ENCODE measurements at regions not wholly inside any gene's neighbourhood (a gene's known extent, or its start where the extent isn't known, plus 50 kb on each side); places are given as distances from the start of the nearest gene placed in this dataset.

- no peak overlapping the region for H3K27ac ChIP-seq (ENCODE audit: low read depth, low read length)
- no peak overlapping the region for H2AFZ ChIP-seq (ENCODE audit: low read length, unreplicated experiment)
- no peak overlapping the region for H3K4me3 ChIP-seq (ENCODE audit: low read depth, low read length)
- no peaks in the 10 kb centered on the region for H3K27me3 ChIP-seq (ENCODE audit: insufficient read depth, low read length)
- H3K4me1 ChIP-seq (ENCODE audit: control insufficient read depth, insufficient read depth, low read length, unreplicated experiment): no peaks in the 10 kb centered on the region
- H3K36me3 ChIP-seq (ENCODE audit: insufficient read depth, low read length): no peaks in the 10 kb centered on the region
- no peaks in the 10 kb centered on the region for H3K79me2 ChIP-seq (ENCODE audit: control insufficient read depth, insufficient read depth, low read length, unreplicated experiment)
Observed at GRCh38 chr4:178823673-178824295, 1381.5 kb upstream of the AGA start.

DNA sequence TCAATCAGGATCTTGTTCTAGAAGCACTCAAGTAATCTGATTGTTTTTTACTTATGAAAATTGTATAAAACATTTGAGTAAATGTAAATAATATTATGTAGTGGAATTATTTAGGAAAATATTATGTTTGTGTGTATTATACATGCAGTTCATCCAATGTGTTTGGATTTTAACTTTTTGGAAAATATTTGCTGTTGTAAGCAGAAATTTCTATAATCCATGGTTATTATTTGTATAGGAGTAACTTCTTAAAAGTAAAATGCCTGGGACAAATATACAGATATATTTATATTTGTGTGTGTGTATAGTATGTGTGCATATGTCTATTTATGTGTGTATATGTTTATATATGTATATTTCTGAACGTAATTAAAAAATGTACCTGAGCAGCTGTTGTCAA, 1394.6 kb upstream of the AGA start:
- no peaks in the 10 kb centered on the region for H3K4me1 ChIP-seq (ENCODE audit: control insufficient read depth, insufficient read depth, low read length, unreplicated experiment)
- H3K27ac ChIP-seq (ENCODE audit: low read depth, low read length): no peak overlapping the region
- no peaks in the 10 kb centered on the region for H3K27me3 ChIP-seq (ENCODE audit: insufficient read depth, low read length)
- no peak overlapping the region for H3K4me3 ChIP-seq (ENCODE audit: low read depth, low read length)
- no peak overlapping the region for H2AFZ ChIP-seq (ENCODE audit: low read length, unreplicated experiment)
- H3K36me3 ChIP-seq (ENCODE audit: insufficient read depth, low read length): no peaks in the 10 kb centered on the region
- H3K79me2 ChIP-seq (ENCODE audit: control insufficient read depth, insufficient read depth, low read length, unreplicated experiment): no peaks in the 10 kb centered on the region

- Histone ChIP-seq H3K79me2 (ENCODE audit: control insufficient read depth, insufficient read depth, low read length, unreplicated experiment) (no peaks in the 10 kb centered on the region), H3K27me3 (ENCODE audit: insufficient read depth, low read length) (no peaks in the 10 kb centered on the region), H3K4me3 (ENCODE audit: low read depth, low read length) (no peak overlapping the region), H3K4me1 (ENCODE audit: control insufficient read depth, insufficient read depth, low read length, unreplicated experiment) (no peaks in the 10 kb centered on the region), H2AFZ (ENCODE audit: low read length, unreplicated experiment) (no peak overlapping the region), H3K27ac (ENCODE audit: low read depth, low read length) (no peak overlapping the region), H3K36me3 (ENCODE audit: insufficient read depth, low read length) (no peaks in the 10 kb centered on the region)
Observed at GRCh38 chr4:178838776-178839175, 1396.5 kb upstream of the AGA start.

- H2AFZ ChIP-seq (ENCODE audit: low read length, unreplicated experiment): no peak overlapping the region
- no peak overlapping the region for H3K4me3 ChIP-seq (ENCODE audit: low read depth, low read length)
- no peaks in the 10 kb centered on the region for H3K27me3 ChIP-seq (ENCODE audit: insufficient read depth, low read length)
- no peaks in the 10 kb centered on the region for H3K4me1 ChIP-seq (ENCODE audit: control insufficient read depth, insufficient read depth, low read length, unreplicated experiment)
- no peaks in the 10 kb centered on the region for H3K79me2 ChIP-seq (ENCODE audit: control insufficient read depth, insufficient read depth, low read length, unreplicated experiment)
- no peak overlapping the region for H3K27ac ChIP-seq (ENCODE audit: low read depth, low read length)
- H3K36me3 ChIP-seq (ENCODE audit: insufficient read depth, low read length): no peaks in the 10 kb centered on the region
Observed at GRCh38 chr4:178856139-178856800, 1414.0 kb upstream of the AGA start.

DNA sequence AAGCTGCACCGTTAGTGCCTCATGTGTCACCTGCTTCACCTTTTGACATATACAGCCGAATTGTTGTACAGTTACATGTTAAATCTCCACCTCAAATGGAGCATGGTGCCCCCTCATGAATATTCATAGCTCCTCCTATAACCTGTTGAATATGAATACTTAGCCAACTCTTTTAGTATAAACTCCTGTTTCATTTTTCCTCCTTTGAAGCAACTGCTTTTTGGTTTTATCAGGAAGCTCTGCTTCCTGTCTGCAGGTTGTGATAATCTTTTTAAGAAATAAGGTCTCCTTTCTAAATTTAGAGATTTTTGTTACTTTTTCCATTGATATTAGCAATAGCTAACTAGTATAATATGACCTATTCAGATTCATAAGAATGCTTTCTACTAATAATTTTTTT, 1429.2 kb upstream of the AGA start:
- H3K27ac ChIP-seq (ENCODE audit: low read depth, low read length): no peak overlapping the region
- no peak overlapping the region for H3K4me3 ChIP-seq (ENCODE audit: low read depth, low read length)
- no peaks in the 10 kb centered on the region for H3K36me3 ChIP-seq (ENCODE audit: insufficient read depth, low read length)
- H2AFZ ChIP-seq (ENCODE audit: low read length, unreplicated experiment): no peak overlapping the region
- H3K27me3 ChIP-seq (ENCODE audit: insufficient read depth, low read length): no peaks in the 10 kb centered on the region
- H3K4me1 ChIP-seq (ENCODE audit: control insufficient read depth, insufficient read depth, low read length, unreplicated experiment): no peaks in the 10 kb centered on the region
- H3K79me2 ChIP-seq (ENCODE audit: control insufficient read depth, insufficient read depth, low read length, unreplicated experiment): no peaks in the 10 kb centered on the region

DNA sequence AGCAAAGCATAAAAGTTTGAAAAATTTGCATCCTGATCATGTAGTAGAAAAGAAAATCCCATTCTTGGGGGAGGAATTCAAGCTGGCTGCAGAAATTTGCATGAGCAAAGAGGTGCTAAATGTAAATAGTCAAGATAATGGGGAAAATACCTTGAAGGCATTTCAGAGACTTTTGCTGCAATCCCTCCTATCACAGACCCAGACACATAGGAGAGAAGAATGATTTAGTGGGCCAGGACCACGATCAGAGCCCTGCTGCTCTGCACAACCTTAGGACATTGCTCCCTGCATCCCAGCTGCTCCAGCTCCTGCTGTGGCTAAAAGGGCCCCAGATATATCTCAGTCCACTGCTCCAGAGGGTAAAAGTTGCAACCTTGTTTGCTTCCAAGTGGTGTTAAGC, 1439.7 kb upstream of the AGA start:
- Histone ChIP-seq H3K79me2 (ENCODE audit: control insufficient read depth, insufficient read depth, low read length, unreplicated experiment) (no peaks in the 10 kb centered on the region), H3K36me3 (ENCODE audit: insufficient read depth, low read length) (no peaks in the 10 kb centered on the region), H3K27me3 (ENCODE audit: insufficient read depth, low read length) (no peaks in the 10 kb centered on the region), H3K4me3 (ENCODE audit: low read depth, low read length) (no peak overlapping the region), H3K27ac (ENCODE audit: low read depth, low read length) (no peak overlapping the region), H2AFZ (ENCODE audit: low read length, unreplicated experiment) (no peak overlapping the region), H3K4me1 (ENCODE audit: control insufficient read depth, insufficient read depth, low read length, unreplicated experiment) (no peaks in the 10 kb centered on the region)

GRCh38 chr4:178894126-178894525, 1451.9 kb upstream of the AGA start:
- Histone ChIP-seq H3K27ac (ENCODE audit: low read depth, low read length) (no peak overlapping the region), H3K36me3 (ENCODE audit: insufficient read depth, low read length) (no peaks in the 10 kb centered on the region), H2AFZ (ENCODE audit: low read length, unreplicated experiment) (no peak overlapping the region), H3K4me1 (ENCODE audit: control insufficient read depth, insufficient read depth, low read length, unreplicated experiment) (no peaks in the 10 kb centered on the region), H3K27me3 (ENCODE audit: insufficient read depth, low read length) (no peaks in the 10 kb centered on the region), H3K79me2 (ENCODE audit: control insufficient read depth, insufficient read depth, low read length, unreplicated experiment) (no peaks in the 10 kb centered on the region), H3K4me3 (ENCODE audit: low read depth, low read length) (no peak overlapping the region)

DNA sequence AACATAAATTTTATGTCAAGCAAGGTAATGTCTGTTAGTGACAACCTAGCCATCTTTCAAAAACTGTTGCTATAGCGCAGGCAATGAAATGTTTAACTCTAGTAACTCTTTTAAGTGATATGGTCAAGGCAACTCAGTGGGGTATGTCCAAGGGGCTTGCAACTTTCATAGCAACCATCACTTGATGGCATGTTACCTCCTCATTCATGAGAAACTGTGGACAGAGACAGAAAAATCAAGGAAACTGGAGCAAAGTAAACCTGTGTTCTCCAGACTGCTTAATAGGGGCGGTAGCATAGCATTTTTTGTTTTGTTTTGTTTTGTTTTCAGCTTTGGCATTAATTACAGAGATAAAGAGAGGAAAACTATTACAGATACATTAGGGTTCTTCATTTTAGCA, 1456.8 kb upstream of the AGA start:
- Histone ChIP-seq H3K27me3 (ENCODE audit: insufficient read depth, low read length) (no peaks in the 10 kb centered on the region), H3K27ac (ENCODE audit: low read depth, low read length) (no peak overlapping the region), H3K4me1 (ENCODE audit: control insufficient read depth, insufficient read depth, low read length, unreplicated experiment) (no peaks in the 10 kb centered on the region), H2AFZ (ENCODE audit: low read length, unreplicated experiment) (no peak overlapping the region), H3K4me3 (ENCODE audit: low read depth, low read length) (no peak overlapping the region), H3K79me2 (ENCODE audit: control insufficient read depth, insufficient read depth, low read length, unreplicated experiment) (no peaks in the 10 kb centered on the region), H3K36me3 (ENCODE audit: insufficient read depth, low read length) (no peaks in the 10 kb centered on the region)

DNA sequence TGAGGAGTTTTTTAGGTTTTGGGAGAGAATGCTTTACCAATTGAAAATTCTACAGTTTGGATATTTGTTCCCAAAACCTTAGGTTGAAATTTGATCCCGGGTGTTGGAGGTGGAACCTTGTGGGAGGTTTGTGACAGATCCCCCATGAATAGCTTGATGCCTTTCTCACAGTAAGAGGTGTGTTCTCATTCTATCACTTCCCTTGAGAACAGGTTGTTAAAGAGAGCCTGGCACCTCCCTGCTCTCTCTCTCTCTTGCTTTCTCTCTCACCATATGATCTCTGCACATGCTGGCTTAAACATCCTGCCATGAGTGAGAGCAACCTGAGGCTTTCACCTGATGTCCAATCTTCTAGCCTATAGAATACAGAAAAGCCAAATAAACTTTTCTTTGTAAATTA, 1475.5 kb upstream of the AGA start:
- Histone ChIP-seq H3K27me3 (ENCODE audit: insufficient read depth, low read length) (no peaks in the 10 kb centered on the region), H3K4me3 (ENCODE audit: low read depth, low read length) (no peak overlapping the region)

GRCh38 chr4:178937130-178937529, 1494.9 kb upstream of the AGA start:
- no peaks in the 10 kb centered on the region for H3K4me1 ChIP-seq (ENCODE audit: control insufficient read depth, insufficient read depth, low read length, unreplicated experiment)
- no peak overlapping the region for H2AFZ ChIP-seq (ENCODE audit: low read length, unreplicated experiment)
- H3K27ac ChIP-seq (ENCODE audit: low read depth, low read length): no peak overlapping the region
- H3K36me3 ChIP-seq (ENCODE audit: insufficient read depth, low read length): no peaks in the 10 kb centered on the region
- no peaks in the 10 kb centered on the region for H3K27me3 ChIP-seq (ENCODE audit: insufficient read depth, low read length)
- no peaks in the 10 kb centered on the region for H3K79me2 ChIP-seq (ENCODE audit: control insufficient read depth, insufficient read depth, low read length, unreplicated experiment)
- H3K4me3 ChIP-seq (ENCODE audit: low read depth, low read length): no peak overlapping the region

More for the DNA sequence above, 1475.5 kb upstream of the AGA start:
- no peaks in the 10 kb centered on the region for H3K36me3 ChIP-seq (ENCODE audit: insufficient read depth, low read length)
- no peaks in the 10 kb centered on the region for H3K79me2 ChIP-seq (ENCODE audit: control insufficient read depth, insufficient read depth, low read length, unreplicated experiment)
- no peak overlapping the region for H2AFZ ChIP-seq (ENCODE audit: low read length, unreplicated experiment)
- no peak overlapping the region for H3K27ac ChIP-seq (ENCODE audit: low read depth, low read length)
- H3K4me1 ChIP-seq (ENCODE audit: control insufficient read depth, insufficient read depth, low read length, unreplicated experiment): no peaks in the 10 kb centered on the region

DNA sequence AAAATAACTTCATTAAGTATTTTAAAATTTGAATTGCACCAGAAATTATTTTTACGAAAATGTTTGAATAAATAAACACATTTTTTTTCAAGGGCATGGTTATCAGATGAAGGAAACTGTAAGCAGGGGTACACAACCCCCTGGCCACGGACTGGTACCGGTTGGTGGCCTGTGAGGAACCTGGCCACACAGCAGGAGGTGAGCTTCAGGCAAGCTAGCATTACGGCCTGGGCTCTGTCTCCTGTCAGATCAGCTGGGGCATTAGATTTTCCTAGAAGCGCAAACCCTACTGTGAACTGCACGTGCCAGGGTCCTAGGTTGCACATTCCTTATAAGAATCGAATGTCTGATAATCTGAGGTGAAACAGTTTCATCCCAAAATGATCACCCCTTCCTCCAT, 1499.7 kb upstream of the AGA start:
- Histone ChIP-seq H3K27me3 (ENCODE audit: insufficient read depth, low read length) (no peaks in the 10 kb centered on the region), H3K4me1 (ENCODE audit: control insufficient read depth, insufficient read depth, low read length, unreplicated experiment) (no peaks in the 10 kb centered on the region), H3K27ac (ENCODE audit: low read depth, low read length) (no peak overlapping the region), H3K36me3 (ENCODE audit: insufficient read depth, low read length) (no peaks in the 10 kb centered on the region), H3K4me3 (ENCODE audit: low read depth, low read length) (no peak overlapping the region), H2AFZ (ENCODE audit: low read length, unreplicated experiment) (no peak overlapping the region), H3K79me2 (ENCODE audit: control insufficient read depth, insufficient read depth, low read length, unreplicated experiment) (no peaks in the 10 kb centered on the region)
